HCT116 (cell line): ENCODE measurements at regions not wholly inside any gene's neighbourhood (a gene's known extent, or its start where the extent isn't known, plus 50 kb on each side); places are given as distances from the start of the nearest gene placed in this dataset.

Experiments used
- ATAC-seq: fragments of 200-7000 bp; cut with Tn5 transposase; 2 replicates; pipeline ENCODE4 v1.9.1; 2020; ENCODE audit warnings: mild to moderate bottlenecking, moderate library complexity
- BruUV-seq: library from RNA; stranded (reverse); fragments of 400-500 nt; replicated peaks from 2 replicates; lab custom pipeline; 2021; lab: Mats Ljungman, UMichigan
- CTCF ChIA-PET: fragments of 300-600 bp; sonication (Branson Sonifier 250); formaldehyde crosslinking; loops from one replicate; lab custom pipeline; 2021; ENCODE audit warnings: antibody characterized with exemption; lab: Charles Lee
- POLR2A ChIA-PET: fragments of 300-600, 350-600 bp; sonication (Branson Sonifier 250); formaldehyde crosslinking; loops from one replicate; lab custom pipeline; 2021; ENCODE audit warnings: antibody characterized with exemption; lab: Charles Lee
- RAD21 ChIA-PET, 2 experiments: fragments of 300-600 bp; sonication (Branson Sonifier 250); formaldehyde crosslinking; loops; one replicate each; lab custom pipeline; 2023; ENCODE audit warnings: low total read pairs in 2 of 2; ENCODE audit not compliant: uncharacterized antibody in 2 of 2, unreplicated experiment in 2 of 2, low non-redundant PET in 1 of 2; lab: Charles Lee
- DNase-seq: peaks from one replicate; pipeline ENCODE4 v3.0.0-alpha.2; 2010; ENCODE audit warnings: low read depth, low spot score
- H2AFZ ChIP-seq: fragments of 200-600 bp; shearing (Covaris generic), sonication (generic); 2 replicates; pipeline ENCODE4 v1.6.1; 2017; ENCODE audit warnings: low read depth, mixed run types, mixed read lengths, antibody characterized with exemption, low read length; ENCODE audit not compliant: poor library complexity, severe bottlenecking
- H3K27ac ChIP-seq: 2 replicates; pipeline ENCODE4 v1.5.1; 2012; ENCODE audit warnings: low read depth, low read length
- H3K27me3 ChIP-seq: fragments of 200-600 bp; sonication (generic); 2 replicates; pipeline ENCODE4 v1.6.1; 2016; ENCODE audit warnings: mixed run types, low read length, mixed read lengths; ENCODE audit not compliant: insufficient read depth
- H3K36me3 ChIP-seq, 2 experiments: fragments of 200-500 bp in 1 of 2; fragments of 200-600 bp in 1 of 2; sonication (Bioruptor generic) in 1 of 2; sonication (generic) in 1 of 2; 2 replicates each; pipeline versions ENCODE4 v1.5.1 to v1.6.1; 2014 to 2016; ENCODE audit warnings: low read length in 2 of 2, inconsistent platforms in 1 of 2, mixed read lengths in 1 of 2, mixed run types in 1 of 2; ENCODE audit not compliant: insufficient read depth in 2 of 2, control insufficient read depth in 1 of 2
- H3K4me1 ChIP-seq, 2 experiments: fragments of 200-600 bp in 1 of 2; sonication (generic) in 1 of 2; 2 replicates each; pipeline versions ENCODE4 v1.5.1 to v1.6.1; 2012 to 2017; ENCODE audit warnings: low read length in 2 of 2, inconsistent platforms in 1 of 2, mild to moderate bottlenecking in 1 of 2, mixed read lengths in 1 of 2, mixed run types in 1 of 2, moderate library complexity in 1 of 2; ENCODE audit not compliant: insufficient read depth in 2 of 2, control insufficient read depth in 1 of 2
- H3K4me2 ChIP-seq: fragments of 200-600 bp; sonication (generic); 2 replicates; pipeline ENCODE4 v1.6.1; 2017; ENCODE audit warnings: mixed run types, low read length, mixed read lengths
- H3K4me3 ChIP-seq, 2 experiments: fragments of 200-600 bp in 1 of 2; sonication (generic) in 1 of 2; replicated peaks in 1 of 2; 2 replicates each; pipeline ENCODE4 v1.5.1; 2011 to 2016; ENCODE audit warnings: low read length in 2 of 2, control low read depth in 1 of 2, low read depth in 1 of 2, mild to moderate bottlenecking in 1 of 2, mixed read lengths in 1 of 2, mixed run types in 1 of 2
- H3K79me2 ChIP-seq: fragments of 200-600 bp; sonication (generic); 2 replicates; pipeline ENCODE4 v1.6.1; 2017; ENCODE audit warnings: mild to moderate bottlenecking, mixed run types, low read length, moderate library complexity, mixed read lengths; ENCODE audit not compliant: insufficient read depth
- H3K9ac ChIP-seq: fragments of 200-600 bp; sonication (generic); 2 replicates; pipeline ENCODE4 v1.6.1; 2016; ENCODE audit warnings: low read length, mixed read lengths
- H3K9me2 ChIP-seq: fragments of 200-600 bp; sonication (generic), shearing (Covaris generic); 2 replicates; pipeline ENCODE4 v1.6.1; 2017; ENCODE audit warnings: mixed run types, mild to moderate bottlenecking, moderate library complexity; ENCODE audit not compliant: insufficient read depth
- H3K9me3 ChIP-seq, 2 experiments: fragments of 200-500 bp in 1 of 2; fragments of 200-600 bp in 1 of 2; sonication (Bioruptor generic) in 1 of 2; sonication (generic) in 1 of 2; 2 replicates each; pipeline ENCODE4 v1.6.1; 2014 to 2017; ENCODE audit warnings: low read length in 2 of 2, mixed read lengths in 2 of 2, inconsistent platforms in 1 of 2, low read depth in 1 of 2, mild to moderate bottlenecking in 1 of 2, mixed run types in 1 of 2, moderate library complexity in 1 of 2; ENCODE audit not compliant: control insufficient read depth in 1 of 2, insufficient read depth in 1 of 2
- H4K20me1 ChIP-seq: fragments of 200-600 bp; sonication (generic), shearing (Covaris generic); 2 replicates; pipeline ENCODE4 v1.6.1; 2017; ENCODE audit warnings: mixed run types, mild to moderate bottlenecking, moderate library complexity; ENCODE audit not compliant: insufficient read depth
- CEBPB ChIP-seq: IDR thresholded peaks from 2 replicates; pipeline ENCODE4 v1.6.1; 2012; ENCODE audit warnings: low read depth
- EZH2 ChIP-seq: fragments of 200-600 bp; sonication (generic); IDR thresholded peaks from 2 replicates; pipeline ENCODE4 v1.6.1; 2017; ENCODE audit warnings: antibody characterized with exemption, mixed run types
- EZH2phosphoT487 ChIP-seq: fragments of 200-600 bp; IDR thresholded peaks from 2 replicates; pipeline ENCODE4 v1.6.1; 2018; ENCODE audit warnings: antibody characterized with exemption, borderline replicate concordance
- FOSL1 ChIP-seq: IDR thresholded peaks from 2 replicates; pipeline ENCODE4 v1.6.1; 2012; ENCODE audit warnings: low read depth
- JUND ChIP-seq: IDR thresholded peaks from 2 replicates; pipeline ENCODE4 v1.6.1; 2012
- POLR2A ChIP-seq: IDR thresholded peaks from 2 replicates; pipeline ENCODE4 v1.7.0; 2011; ENCODE audit warnings: borderline replicate concordance; ENCODE audit not compliant: insufficient read depth, insufficient read length; ENCODE audit errors: extremely low read depth
- POLR2AphosphoS5 ChIP-seq: IDR thresholded peaks from 2 replicates; pipeline ENCODE4 v1.6.1; 2011; ENCODE audit warnings: mild to moderate bottlenecking, low read depth, low read length, moderate library complexity
- RAD21 ChIP-seq: IDR thresholded peaks from 2 replicates; pipeline ENCODE4 v1.6.1; 2012; ENCODE audit warnings: low read depth, mild to moderate bottlenecking
- REST ChIP-seq: IDR thresholded peaks from 2 replicates; pipeline ENCODE4 v1.6.1; 2012; ENCODE audit warnings: low read depth
- SIN3A ChIP-seq: IDR thresholded peaks from 2 replicates; pipeline ENCODE4 v1.6.1; 2012; ENCODE audit warnings: low read depth
- ZNF274 ChIP-seq: fragments of 200-500 bp; sonication (Bioruptor generic); IDR thresholded peaks from 2 replicates; pipeline ENCODE4 v1.6.1; 2014; ENCODE audit warnings: mild to moderate bottlenecking, low read depth, low read length, inconsistent platforms
- intact Hi-C: fragments of 100-400 bp; cut with micrococcal nuclease; formaldehyde crosslinking; loops from 2 replicates; pipeline ENCODE4 v1.10.0; 2022
- TF ChIP-seq, protein P1 (sequence below): IDR thresholded peaks from 2 replicates; pipeline ENCODE4 v1.6.1; 2011; ENCODE audit warnings: mild to moderate bottlenecking, low read length, moderate library complexity; ENCODE audit not compliant: insufficient replicate concordance; ENCODE audit errors: extremely low read depth

DNA sequence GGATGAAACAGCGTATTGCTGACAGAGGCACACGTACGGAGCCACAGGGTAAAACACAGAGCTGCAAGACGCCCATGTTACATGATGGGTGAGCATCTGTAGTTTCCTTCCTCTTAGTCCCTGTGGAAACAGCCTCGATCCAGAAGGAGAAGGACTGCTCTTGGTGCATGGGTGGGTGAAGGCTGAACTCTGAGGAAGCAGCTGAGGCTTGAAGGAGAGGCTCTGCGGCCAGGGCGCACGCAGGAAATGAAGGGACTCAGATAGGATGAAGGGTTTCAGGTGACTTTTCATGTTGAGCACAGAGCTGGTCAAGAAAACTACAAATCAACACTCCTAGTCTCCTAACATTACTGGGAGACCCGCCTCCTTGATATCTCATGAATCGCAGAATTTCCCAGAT is 65.7 kb upstream of the ADA2 start:
- CTCF ChIA-PET, result no interaction called here
- Histone ChIP-seq H3K27me3 (no peaks in the 10 kb centered on the region), H3K27ac (no peak overlapping the region), H2AFZ (no peak overlapping the region), H3K9me2 (no peaks in the 10 kb centered on the region), H3K9ac (no peak overlapping the region), H3K4me2 (no peak overlapping the region), H3K79me2 (no peaks in the 10 kb centered on the region), H3K9me3 (no peaks in the 10 kb centered on the region), H3K4me3 (no peak overlapping the region), H4K20me1 (no peaks in the 10 kb centered on the region), H3K36me3 (no peaks in the 10 kb centered on the region), H3K4me1 (no peaks in the 10 kb centered on the region)
- TF ChIP-seq POLR2AphosphoS5 (no peak), POLR2A (no peak), SIN3A (no peak), EZH2 (no peak), EZH2phosphoT487 (no peak), REST (no peak), RAD21 (no peak), CEBPB (no peak), FOSL1 (no peak), ZNF274 (no peak), JUND (no peak)
- TF ChIP-seq, protein P1, sequence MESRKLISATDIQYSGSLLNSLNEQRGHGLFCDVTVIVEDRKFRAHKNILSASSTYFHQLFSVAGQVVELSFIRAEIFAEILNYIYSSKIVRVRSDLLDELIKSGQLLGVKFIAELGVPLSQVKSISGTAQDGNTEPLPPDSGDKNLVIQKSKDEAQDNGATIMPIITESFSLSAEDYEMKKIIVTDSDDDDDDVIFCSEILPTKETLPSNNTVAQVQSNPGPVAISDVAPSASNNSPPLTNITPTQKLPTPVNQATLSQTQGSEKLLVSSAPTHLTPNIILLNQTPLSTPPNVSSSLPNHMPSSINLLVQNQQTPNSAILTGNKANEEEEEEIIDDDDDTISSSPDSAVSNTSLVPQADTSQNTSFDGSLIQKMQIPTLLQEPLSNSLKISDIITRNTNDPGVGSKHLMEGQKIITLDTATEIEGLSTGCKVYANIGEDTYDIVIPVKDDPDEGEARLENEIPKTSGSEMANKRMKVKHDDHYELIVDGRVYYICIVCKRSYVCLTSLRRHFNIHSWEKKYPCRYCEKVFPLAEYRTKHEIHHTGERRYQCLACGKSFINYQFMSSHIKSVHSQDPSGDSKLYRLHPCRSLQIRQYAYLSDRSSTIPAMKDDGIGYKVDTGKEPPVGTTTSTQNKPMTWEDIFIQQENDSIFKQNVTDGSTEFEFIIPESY, result no peak
- DNase-seq (no peak), ATAC-seq (no peak)
- POLR2A ChIA-PET, result no interaction called here
- RAD21 ChIA-PET, result no interaction called here
- no TSS peak for BruUV-seq
- intact Hi-C loops, result no loop called here
